KMS-11 (cell line): ENCODE measurements at regions not wholly inside any gene's neighbourhood (a gene's known extent, or its start where the extent isn't known, plus 50 kb on each side); places are given as distances from the start of the nearest gene placed in this dataset.

Experiments used
- H2AFZ ChIP-seq: fragments of 200-600 bp; sonication (generic); 2 replicates; pipeline ENCODE4 v1.6.1; 2016; ENCODE audit warnings: antibody characterized with exemption, mixed run types, low read depth
- H3K27ac ChIP-seq: fragments of 200-600 bp; sonication (generic); 2 replicates; pipeline ENCODE4 v1.6.1; 2016; ENCODE audit warnings: mild to moderate bottlenecking, mixed run types
- H3K27me3 ChIP-seq: fragments of 200-600 bp; sonication (generic); 2 replicates; pipeline ENCODE4 v1.6.1; 2017; ENCODE audit warnings: mild to moderate bottlenecking, low read depth, mixed run types, moderate library complexity; ENCODE audit not compliant: insufficient read depth
- H3K36me3 ChIP-seq: fragments of 200-600 bp; sonication (generic); 2 replicates; pipeline ENCODE4 v1.6.1; 2017; ENCODE audit warnings: mild to moderate bottlenecking, mixed run types; ENCODE audit not compliant: insufficient read depth
- H3K4me1 ChIP-seq: fragments of 200-600 bp; sonication (generic); 2 replicates; pipeline ENCODE4 v1.6.1; 2016; ENCODE audit warnings: mild to moderate bottlenecking, low read depth, mixed run types; ENCODE audit not compliant: poor library complexity, severe bottlenecking
- H3K4me2 ChIP-seq: fragments of 200-600 bp; sonication (generic); 2 replicates; pipeline ENCODE4 v1.7.0; 2016; ENCODE audit warnings: mild to moderate bottlenecking, mixed run types
- H3K4me3 ChIP-seq: fragments of 200-600 bp; sonication (generic); IDR thresholded peaks from 2 replicates; pipeline ENCODE4 v1.6.1; 2017; ENCODE audit warnings: low read depth, low read length, mixed read lengths; ENCODE audit not compliant: insufficient read depth
- H3K79me2 ChIP-seq: fragments of 200-600 bp; sonication (generic); 2 replicates; pipeline ENCODE4 v1.6.1; 2016; ENCODE audit warnings: low read depth, mixed run types; ENCODE audit not compliant: insufficient read depth
- H3K9ac ChIP-seq: fragments of 200-600 bp; sonication (generic); 2 replicates; pipeline ENCODE4 v1.6.1; 2016; ENCODE audit warnings: mild to moderate bottlenecking, mixed run types
- H4K20me1 ChIP-seq: fragments of 200-600 bp; sonication (generic); 2 replicates; pipeline ENCODE4 v1.6.1; 2016; ENCODE audit warnings: mild to moderate bottlenecking, mixed run types; ENCODE audit not compliant: insufficient read depth
- TF ChIP-seq, protein P1 (sequence below): fragments of 200-600 bp; sonication (generic); conservative IDR thresholded peaks from 2 replicates; pipeline ENCODE4 v1.6.1; 2017; ENCODE audit warnings: low read depth, mild to moderate bottlenecking, antibody characterized with exemption, low read length, moderate library complexity, mixed read lengths

- no peaks in the 10 kb centered on the region for H3K36me3 ChIP-seq
- no peak overlapping the region for H3K4me2 ChIP-seq
- H3K27me3 ChIP-seq: no peaks in the 10 kb centered on the region
- H3K9ac ChIP-seq: no peak overlapping the region
- no peak overlapping the region for H3K27ac ChIP-seq
- no peak overlapping the region for H3K4me3 ChIP-seq
- H3K79me2 ChIP-seq: no peaks in the 10 kb centered on the region
- no peaks in the 10 kb centered on the region for H3K4me1 ChIP-seq
- TF ChIP-seq, protein P1, sequence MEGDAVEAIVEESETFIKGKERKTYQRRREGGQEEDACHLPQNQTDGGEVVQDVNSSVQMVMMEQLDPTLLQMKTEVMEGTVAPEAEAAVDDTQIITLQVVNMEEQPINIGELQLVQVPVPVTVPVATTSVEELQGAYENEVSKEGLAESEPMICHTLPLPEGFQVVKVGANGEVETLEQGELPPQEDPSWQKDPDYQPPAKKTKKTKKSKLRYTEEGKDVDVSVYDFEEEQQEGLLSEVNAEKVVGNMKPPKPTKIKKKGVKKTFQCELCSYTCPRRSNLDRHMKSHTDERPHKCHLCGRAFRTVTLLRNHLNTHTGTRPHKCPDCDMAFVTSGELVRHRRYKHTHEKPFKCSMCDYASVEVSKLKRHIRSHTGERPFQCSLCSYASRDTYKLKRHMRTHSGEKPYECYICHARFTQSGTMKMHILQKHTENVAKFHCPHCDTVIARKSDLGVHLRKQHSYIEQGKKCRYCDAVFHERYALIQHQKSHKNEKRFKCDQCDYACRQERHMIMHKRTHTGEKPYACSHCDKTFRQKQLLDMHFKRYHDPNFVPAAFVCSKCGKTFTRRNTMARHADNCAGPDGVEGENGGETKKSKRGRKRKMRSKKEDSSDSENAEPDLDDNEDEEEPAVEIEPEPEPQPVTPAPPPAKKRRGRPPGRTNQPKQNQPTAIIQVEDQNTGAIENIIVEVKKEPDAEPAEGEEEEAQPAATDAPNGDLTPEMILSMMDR: no peak
- H4K20me1 ChIP-seq: no peaks in the 10 kb centered on the region
- H2AFZ ChIP-seq: no peak overlapping the region
Measured at GRCh38 chr7:93043385-93043985, 74.3 kb downstream of the SAMD9 start.

- H3K79me2 ChIP-seq: no peaks in the 10 kb centered on the region
- no peak overlapping the region for H3K9ac ChIP-seq
- H2AFZ ChIP-seq: no peak overlapping the region
- H3K36me3 ChIP-seq: no peaks in the 10 kb centered on the region
- H3K27ac ChIP-seq: no peak overlapping the region
- no peak overlapping the region for H3K4me3 ChIP-seq
- peaks cover 19% of the 10 kb centered on the region for H3K4me1 ChIP-seq
- TF ChIP-seq, protein P1: no peak
- H3K4me2 ChIP-seq: no peak overlapping the region
- no peaks in the 10 kb centered on the region for H4K20me1 ChIP-seq
- H3K27me3 ChIP-seq: no peaks in the 10 kb centered on the region
Measured at GRCh38 chr7:93040355-93040754, 77.4 kb downstream of the SAMD9 start.

GRCh38 chr7:93039786-93040185 is 78.0 kb downstream of the SAMD9 start:
- H3K9ac ChIP-seq: no peak overlapping the region
- H3K4me2 ChIP-seq: no peak overlapping the region
- H3K79me2 ChIP-seq: no peaks in the 10 kb centered on the region
- H3K27me3 ChIP-seq: no peaks in the 10 kb centered on the region
- TF ChIP-seq, protein P1: no peak
- no peak overlapping the region for H3K4me3 ChIP-seq
- peaks cover 19% of the 10 kb centered on the region for H3K4me1 ChIP-seq
- H3K36me3 ChIP-seq: no peaks in the 10 kb centered on the region
- H2AFZ ChIP-seq: no peak overlapping the region
- H4K20me1 ChIP-seq: no peaks in the 10 kb centered on the region
- H3K27ac ChIP-seq: no peak overlapping the region

GRCh38 chr7:93039282-93039681 is 78.5 kb downstream of the SAMD9 start:
- TF ChIP-seq, protein P1: no peak
- no peaks in the 10 kb centered on the region for H3K79me2 ChIP-seq
- H2AFZ ChIP-seq: no peak overlapping the region
- no peak overlapping the region for H3K27ac ChIP-seq
- H3K4me1 ChIP-seq: peaks cover 19% of the 10 kb centered on the region
- H3K4me3 ChIP-seq: no peak overlapping the region
- H4K20me1 ChIP-seq: no peaks in the 10 kb centered on the region
- no peaks in the 10 kb centered on the region for H3K36me3 ChIP-seq
- no peak overlapping the region for H3K9ac ChIP-seq
- H3K4me2 ChIP-seq: no peak overlapping the region
- H3K27me3 ChIP-seq: no peaks in the 10 kb centered on the region
